DMS53 (cell line): ENCODE measurements at regions not wholly inside any gene's neighbourhood (a gene's known extent, or its start where the extent isn't known, plus 50 kb on each side); places are given as distances from the start of the nearest gene placed in this dataset.
"Not testable (repeated sequence)": the region's sequence is repeated elsewhere in the genome, so short reads cannot be mapped to it uniquely, and the experiment has no call there.

Experiments used
- DNase-seq: peaks from one replicate; lab custom pipeline; 2025; lab: John Stamatoyannopoulos, UW

DNA sequence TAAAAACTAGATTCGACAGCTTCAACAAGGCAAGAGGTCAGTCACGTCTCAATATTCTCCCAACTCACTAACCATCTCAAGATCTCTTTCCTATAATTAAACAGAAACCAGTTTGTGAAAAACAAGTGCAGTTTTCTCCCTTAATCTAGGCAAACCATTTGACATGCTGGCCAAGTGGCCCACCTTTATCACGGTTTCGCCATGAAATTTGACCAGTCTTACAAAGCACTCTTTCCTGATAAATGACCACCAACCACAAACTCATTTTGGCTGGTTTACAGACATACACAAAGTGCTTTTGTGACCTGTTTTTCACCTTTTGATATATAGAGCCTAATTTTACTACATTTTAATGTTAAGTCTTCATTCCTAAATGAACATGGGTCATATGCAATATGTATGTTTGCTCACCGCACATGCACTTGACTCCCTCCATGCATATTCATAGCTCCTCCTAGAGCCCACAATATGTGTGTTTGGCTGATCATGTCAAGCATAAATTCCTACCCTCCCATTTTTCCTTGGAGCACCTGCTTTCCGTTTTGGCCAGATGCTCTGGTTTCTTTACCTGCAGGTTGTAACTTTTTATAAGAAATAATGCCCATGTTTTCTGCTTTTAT is 385.1 kb downstream of the RAD51AP2 start:
- DNase-seq = no peak

DNA sequence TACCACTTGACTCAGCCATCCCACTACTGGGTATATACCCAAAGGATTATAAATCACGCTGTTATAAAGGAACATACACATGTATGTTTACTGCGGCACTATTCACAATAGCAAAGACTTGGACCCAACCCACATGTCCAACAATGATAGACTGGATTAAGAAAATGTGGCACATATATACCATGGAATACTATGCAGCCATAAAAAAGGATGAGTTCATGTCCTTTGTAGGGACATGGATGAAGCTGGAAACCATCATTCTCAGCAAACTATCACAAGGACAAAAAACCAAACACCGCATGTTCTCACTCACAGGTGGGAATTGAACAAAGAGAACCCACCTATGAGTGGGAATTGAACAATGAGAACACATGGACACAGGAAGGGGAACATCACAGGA is 387.6 kb downstream of the RAD51AP2 start:
- DNase-seq = not testable (repeated sequence)

DNA sequence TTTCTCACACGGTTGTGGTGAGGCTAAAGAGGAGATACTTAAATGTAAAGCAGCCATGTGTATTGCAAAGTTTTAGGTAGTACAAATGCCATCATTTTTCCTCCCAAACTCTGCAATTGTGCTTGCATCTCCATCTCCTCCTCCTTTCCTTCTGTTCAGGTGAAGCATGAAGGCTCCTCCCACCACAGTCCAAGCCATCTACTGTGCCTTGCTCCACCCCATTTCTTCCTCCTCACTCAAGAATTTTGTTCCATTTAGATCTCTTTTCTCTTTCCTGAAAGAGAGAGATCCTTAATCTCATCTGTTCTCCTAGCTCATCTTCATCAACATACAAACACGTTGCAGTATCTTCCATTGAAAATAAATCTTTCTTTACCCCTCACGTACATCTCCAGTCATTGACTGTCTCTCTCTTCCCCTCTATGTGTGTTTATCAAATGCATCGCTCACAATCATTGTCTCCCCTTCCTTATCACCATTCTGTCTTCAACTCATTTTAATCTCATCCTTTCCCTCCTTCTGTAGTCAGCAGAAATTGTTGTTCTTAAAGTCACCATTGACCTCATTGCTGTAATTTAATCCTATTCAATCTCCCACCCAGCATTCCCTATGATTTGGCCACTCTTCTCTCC is 392.1 kb downstream of the RAD51AP2 start:
- DNase-seq = no peak

DNA sequence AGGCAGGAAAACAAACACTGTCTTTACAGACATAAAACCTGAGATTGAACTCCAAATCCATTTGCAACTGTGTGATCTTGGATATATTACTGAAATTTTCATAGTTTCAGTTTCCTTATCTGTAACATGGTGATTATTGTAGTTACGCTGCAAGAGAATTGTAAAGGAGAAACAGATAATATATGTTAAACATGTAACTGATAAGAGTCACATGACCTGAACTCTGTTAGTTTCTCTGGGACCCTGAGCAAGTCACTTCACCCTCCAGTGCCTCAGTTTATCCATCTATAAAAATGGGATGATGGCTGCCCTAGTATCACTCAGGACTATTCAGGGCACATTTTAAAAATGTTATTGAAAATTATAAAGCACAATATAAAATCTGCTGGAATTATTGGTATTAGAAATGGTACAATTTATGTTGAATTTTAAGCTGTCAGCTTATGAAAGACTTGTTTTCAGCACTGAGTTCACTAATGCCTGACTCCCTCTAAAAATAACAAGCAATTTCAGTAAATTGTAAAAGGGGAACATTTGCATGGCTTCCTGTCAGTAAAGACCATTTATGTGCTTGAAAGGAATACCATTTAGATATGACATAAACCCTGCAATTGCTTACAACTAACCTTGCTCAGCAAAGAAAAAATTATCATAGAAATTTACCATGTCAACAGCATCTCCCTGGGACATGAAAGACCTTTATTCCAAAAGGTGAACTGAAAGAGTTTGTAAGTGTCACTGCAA is 393.5 kb downstream of the RAD51AP2 start:
- DNase-seq = no peak

DNA sequence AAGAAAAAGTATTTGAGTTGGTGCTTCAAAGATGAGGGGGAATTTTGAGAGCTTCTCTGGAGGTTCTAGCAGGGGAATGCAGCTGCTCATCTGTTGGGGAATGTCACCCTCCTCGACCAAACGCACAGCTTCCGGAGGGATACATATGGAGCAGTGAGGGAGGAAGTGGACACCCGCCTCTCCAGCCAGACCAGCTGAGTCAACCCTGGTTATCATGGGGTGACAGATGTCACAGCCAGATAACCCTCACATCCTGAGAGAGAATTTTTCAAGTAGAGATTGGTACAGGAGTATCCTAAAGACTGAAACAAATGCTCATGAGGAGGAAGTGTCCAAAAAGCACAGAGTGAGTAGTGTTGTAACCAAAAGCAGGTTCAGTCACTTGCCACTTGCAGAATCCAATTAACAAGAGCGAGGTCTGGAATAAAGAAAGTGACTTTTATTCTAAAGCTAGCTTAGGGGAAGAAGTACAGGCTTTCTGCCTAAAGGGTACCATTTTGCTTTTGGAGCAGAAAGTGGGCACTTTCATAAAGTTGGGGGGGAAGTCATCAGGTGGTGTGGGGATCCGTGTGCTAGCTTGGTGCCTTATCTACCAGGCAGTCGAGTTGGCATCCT is 395.2 kb downstream of the RAD51AP2 start:
- DNase-seq = no peak

DNA sequence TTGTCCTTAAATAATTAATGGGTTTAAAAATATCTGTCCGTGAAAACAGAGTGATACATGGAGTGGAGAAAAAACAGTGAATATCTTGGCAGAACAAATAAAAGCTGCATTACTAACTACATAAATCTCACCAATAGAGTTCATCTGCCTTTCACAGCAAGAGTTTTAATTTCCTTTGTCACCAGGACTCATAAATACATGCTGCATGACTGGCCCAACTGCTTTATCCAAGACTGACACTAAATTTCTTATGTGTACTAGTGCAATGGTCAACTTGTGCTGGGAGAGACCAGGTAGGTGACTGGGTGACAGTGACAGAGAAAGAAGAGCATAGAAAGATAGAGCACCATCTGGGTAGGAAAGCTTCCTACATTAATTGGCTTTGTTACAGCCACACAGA is 402.8 kb downstream of the RAD51AP2 start:
- DNase-seq = no peak

DNA sequence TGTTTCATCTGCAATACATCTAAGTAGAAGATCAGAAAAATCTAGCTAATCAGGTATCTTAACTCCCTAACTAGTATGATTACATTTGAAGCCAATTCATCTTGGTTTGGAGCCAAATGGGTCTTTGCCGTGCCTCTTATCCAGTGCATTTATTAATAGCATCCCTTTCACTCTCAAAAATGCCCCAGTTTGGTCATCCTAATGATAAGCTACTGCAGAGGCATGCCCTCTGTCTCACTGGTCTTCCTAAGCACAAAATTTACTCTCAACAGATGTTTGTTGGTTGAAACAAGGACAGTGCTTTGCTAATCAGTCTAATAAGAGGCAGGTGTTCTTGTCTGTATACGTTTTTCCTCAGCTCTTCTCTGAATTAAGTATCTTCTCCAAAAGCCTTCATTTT is 403.2 kb downstream of the RAD51AP2 start:
- no peak for DNase-seq

DNA sequence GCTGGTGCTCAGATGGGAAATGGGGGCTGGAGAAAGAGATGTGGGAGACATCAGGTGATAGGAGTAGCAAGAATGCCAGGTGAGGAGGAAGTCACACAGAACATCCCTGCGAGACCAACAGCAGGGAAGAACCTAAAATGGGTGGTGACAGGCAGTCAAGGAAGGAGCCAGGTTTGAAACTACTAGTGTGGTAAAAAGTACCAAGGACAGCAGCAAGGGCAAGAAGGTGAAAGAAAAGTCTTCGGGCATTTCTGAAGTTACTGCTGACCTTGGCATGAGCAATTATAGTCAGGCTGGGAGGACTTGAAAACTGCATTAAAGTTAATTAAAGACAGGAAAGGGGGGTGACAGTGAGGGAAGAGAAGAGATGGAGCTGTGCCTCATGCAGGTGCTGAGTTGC is 410.4 kb downstream of the RAD51AP2 start:
- no peak for DNase-seq

DNA sequence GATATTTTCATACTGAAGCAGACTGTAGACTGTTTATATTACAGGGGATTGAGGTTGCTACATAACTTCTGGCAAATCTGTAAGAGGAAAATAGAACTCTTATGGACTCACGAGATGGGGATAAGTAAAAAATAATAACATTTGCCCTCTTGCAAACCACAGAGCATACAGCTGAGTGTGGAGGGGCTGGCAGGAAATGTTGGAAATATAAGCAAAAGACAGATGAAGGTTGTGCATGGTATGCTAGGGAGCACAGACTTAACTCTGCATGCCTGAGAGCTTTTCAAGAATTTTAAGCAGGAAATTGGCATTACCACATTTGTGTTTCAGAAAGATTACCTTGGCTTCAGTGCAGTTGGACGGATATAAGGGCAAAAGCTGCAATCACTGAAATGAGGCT is 411.1 kb downstream of the RAD51AP2 start:
- DNase-seq = no peak

DNA sequence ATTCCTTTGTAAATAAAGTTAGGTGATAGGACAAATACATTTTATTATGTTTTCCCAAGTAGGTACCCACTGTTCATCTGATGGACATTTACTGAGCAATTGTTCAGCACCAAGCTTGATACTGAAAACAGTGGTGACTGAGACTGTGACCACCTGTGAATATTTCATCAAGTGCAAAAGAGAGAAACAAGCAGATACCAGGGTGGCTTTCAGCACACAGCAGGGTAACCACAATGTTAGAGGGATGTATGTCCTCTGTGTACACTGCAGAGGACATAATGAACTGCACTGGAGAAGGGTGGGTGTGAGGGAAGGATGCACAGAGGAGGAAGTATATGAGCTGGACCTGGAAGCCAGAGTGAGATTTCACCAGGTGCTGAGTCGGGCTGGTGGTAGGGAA is 411.8 kb downstream of the RAD51AP2 start:
- DNase-seq = no peak

DNA sequence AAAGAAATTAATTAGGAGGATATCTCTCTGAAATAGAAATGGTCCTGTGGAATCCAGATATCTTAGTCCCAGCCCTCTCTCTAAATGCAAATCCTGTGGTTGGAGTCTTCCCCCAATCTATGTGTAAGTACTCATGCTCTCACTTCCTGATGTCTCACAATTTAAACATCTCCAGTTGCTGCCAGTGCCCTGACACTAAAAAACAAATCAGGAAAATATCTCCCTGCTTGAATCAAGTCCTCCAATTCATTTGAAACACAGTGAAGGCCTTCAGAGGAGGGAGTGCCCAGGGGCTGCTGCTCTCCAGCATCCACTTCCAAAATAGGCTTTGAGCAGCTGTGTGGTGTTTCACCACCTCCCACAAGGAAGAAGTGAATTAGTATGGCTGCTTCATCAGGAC is 413.8 kb downstream of the RAD51AP2 start:
- DNase-seq = peak; percentile 18

DNA sequence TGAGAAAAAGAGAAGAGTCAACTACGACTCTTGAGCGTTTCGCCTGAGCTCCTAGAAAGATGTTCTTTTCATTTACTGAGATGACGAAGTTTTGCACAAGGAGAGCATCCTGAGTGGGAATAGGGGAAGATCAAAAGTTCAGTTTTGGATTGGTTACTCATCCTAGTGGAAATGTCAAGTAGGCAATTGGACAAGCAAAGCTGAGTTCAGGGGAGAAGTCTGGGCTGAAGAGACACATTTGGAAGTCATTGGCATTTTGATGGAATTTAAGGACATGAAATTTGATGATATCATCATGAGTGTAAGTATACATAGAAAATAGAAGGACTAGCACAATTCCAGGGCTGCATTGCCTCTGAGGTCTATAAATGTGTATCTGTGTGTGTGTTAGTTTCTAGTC is 416.6 kb downstream of the RAD51AP2 start:
- no peak for DNase-seq

DNA sequence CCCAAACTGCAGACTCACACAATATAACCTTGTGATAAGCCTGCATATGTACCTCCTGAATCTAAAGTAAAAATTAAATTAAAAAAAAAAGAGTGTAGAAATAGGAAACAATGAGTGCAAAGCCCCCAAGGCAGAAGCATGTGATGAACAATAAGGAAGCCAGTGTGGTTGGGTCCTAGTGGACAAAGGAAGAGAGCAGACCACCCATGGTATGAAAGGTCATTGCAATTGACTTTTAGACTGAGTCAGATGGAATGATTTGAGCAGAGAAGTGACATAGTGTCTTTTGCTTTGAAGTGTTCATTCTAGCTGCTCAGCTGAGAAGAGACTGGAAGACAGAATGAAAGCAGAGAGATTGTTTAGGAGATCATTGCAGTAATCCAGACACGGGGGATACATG is 417.1 kb downstream of the RAD51AP2 start:
- DNase-seq = no peak

DNA sequence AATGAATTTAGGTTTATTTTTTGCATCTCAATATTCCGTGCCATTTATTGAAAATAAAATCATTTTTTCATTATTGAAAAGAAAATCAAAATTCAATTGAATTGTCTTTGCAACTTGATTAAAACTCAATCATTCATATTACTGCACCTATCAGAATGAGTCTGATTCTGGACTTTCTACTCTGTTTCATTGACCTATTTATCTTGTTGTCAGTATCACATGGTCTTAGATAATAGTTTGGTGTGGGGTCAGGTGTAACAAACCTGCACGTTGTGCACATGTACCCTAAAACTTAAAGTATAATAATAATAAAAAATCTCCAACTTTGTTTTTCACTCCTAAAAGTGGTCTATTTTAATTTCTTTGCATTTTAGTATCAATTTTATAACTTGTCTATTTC is 422.9 kb downstream of the RAD51AP2 start:
- no peak for DNase-seq

DNA sequence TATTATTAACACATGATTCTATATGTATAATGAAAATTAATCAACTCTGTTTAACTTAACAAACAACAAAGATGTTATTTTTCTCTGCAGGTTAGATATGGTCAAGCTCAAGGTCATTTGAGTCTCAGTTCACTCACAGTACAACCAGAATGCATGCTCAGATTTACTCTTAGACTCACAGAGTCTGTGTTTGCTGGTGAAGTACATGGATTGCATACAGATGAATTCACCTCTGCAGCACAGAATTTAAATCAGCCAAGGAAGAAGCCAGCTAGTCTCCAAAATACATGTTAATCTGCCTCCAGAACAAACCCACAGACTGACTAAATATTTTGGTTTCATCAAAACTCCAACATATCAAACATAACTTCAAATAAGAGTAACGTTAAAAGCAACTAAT is 424.5 kb downstream of the RAD51AP2 start:
- DNase-seq = no peak

DNA sequence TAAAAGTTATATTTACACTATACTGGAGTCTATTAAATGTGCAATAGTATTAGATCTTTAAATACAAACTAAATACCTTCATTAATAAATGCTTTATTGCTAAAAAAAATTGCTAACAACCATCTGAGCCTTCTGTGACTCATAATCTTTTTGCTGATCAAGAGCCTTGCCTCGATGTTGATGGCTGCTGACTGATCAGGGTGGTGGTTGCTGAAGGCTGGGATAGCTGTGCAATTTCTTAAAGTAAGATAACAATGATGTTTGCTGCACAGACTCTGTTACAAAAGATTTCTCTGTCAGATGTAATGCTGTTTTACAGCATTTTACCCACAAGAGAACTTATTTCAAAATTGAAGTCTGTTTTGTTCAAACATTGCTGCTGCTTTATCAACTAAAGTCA is 421.4 kb upstream of the CYRIA start:
- no peak for DNase-seq

DNA sequence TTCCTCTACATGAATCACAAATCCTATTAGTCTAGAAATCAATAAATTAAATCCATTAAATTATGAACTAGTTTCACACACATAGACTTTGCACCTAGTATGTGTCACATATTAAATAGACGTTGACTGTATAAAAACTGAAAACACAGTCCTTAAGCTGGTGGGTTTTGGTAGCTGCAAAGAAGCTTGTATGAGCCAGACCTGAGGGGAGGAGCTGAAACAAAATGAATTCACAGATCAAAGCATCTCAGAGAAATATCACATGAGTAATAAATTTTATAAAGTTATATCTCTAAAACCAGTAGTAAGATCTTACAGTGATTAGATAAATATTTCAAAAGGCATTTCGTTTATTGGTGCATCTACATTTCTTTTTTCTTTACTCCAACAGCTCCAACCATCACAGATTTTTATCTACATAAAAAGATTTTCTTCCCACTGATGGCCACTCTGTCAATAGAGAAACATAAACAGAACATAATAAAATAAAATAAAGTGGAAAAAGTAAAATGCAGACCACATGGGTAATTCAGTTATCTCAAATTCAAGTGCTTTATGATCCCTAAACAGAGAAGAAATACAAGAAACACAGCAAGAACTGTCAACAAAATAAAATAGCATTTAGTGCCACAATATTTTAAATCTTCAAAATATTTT is 420.0 kb upstream of the CYRIA start:
- DNase-seq = no peak

DNA sequence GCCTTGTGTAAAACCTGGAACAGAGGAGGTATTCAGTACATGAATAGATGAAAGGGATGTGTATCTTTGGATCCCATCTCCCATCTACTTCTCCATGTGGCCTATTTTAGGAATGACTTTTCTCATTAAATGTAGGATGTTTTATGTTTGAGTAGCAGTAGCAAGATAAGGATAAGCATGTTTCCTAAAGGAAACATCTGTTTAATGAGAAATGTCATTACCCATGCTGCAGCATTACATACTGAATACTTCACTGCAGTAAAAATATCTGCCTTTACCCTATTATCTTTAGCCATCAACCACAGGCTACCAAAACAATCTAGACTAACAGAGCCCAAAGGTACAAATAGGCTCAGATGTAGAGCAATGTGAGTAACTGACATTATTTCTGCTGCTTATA is 419.2 kb upstream of the CYRIA start:
- DNase-seq = no peak

DNA sequence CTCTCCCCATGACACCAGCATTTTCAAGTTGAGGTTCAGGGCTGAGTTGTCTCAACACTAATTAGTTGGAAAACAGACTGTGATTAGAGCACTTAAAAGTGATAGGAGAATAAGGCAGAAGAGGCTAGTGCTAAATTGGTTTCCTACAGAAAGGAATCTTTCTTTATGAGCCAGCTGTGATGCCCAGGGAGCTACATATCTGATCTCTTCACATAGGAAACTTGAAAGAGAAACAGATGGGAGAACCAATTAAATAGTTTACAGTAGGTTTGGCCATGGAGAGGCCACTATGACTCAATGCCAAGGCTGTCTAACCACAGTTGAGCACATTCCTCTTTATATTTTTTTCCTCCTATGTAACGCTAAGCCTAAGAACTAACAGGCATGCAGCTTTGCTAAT is 418.3 kb upstream of the CYRIA start:
- no peak for DNase-seq

DNA sequence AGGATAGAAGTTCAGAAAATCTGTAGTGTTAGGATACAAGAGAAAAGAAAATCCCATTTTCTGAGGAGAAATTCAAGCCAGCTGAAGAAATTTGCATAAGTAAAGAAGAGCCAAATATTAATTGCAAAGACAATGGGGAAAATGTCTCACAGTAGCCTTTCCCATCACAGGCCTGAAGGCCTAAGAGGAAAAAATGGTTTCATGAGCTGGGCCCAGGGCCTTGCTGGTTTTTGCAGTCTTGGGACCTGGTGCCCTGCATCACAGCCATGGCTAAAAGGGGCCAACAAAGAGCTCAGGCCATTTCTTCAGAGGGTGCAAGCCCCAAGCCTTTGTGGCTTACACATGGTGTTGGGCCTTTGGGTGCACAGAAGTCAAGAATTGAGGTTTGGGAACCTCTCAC is 413.6 kb upstream of the CYRIA start:
- DNase-seq = no peak

DNA sequence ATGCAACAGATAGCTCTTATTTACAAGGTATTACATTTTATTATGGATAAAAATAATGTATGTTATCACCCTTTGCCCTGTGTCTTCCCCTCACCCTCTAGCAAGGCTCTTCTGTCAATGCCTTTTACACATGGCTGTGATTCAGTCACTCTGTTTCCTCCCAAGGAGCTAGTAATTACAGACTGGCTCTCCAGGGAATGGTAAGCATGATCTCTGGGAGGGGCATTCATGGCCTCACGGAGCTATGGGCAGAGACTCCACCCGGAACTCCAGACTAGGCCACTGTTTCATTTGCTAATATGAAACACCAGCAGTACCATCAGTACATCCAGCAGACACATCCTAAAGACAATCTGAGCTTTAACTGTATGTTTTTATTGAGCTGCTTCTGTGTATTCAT is 410.9 kb upstream of the CYRIA start:
- DNase-seq = no peak

DNA sequence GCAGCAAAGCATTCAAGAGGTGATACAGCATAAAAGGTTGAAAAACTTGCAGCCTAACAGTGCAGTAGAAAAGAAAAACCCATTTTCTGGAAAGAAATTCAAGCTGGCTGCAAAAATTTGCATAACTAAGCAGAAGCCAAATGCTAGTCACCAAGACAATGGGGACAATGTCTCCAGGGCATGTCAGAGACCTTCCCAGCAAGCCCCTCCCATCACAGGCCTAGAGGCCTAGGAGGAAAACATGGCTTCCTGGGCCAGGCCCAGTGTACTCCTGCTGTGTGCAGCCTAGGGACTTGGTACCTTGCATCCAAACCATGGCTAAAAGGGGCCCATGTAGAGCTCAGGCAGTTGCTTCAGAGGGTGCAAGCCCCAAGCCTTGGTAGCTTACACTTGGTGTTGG is 405.1 kb upstream of the CYRIA start:
- no peak for DNase-seq

DNA sequence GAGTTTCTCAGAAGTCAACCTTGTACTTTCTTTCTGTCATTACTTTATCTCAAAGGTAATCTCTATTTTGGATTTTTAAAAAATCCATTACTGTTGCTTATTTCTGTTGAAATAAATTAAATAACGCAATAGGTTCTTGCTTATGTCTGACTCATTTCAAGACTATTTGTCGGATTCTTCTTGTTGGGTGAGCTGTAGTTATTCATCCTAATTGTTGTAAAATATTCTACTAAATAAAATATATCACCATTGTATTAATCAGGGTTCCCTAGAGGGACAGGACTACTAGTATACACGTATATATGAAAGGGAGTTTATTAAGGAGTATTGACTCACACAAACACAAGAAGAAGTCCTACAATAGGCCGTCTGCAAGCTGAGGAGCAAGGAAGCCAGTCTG is 403.9 kb upstream of the CYRIA start:
- no peak for DNase-seq
